HCT116 (cell line): ENCODE measurements at regions not wholly inside any gene's neighbourhood (a gene's known extent, or its start where the extent isn't known, plus 50 kb on each side); places are given as distances from the start of the nearest gene placed in this dataset.

Experiments used
- ATAC-seq: fragments of 200-7000 bp; cut with Tn5 transposase; 2 replicates; pipeline ENCODE4 v1.9.1; 2020; ENCODE audit warnings: mild to moderate bottlenecking, moderate library complexity
- BruUV-seq: library from RNA; stranded (reverse); fragments of 400-500 nt; replicated peaks from 2 replicates; lab custom pipeline; 2021; lab: Mats Ljungman, UMichigan
- CTCF ChIA-PET: fragments of 300-600 bp; sonication (Branson Sonifier 250); formaldehyde crosslinking; loops from one replicate; lab custom pipeline; 2021; ENCODE audit warnings: antibody characterized with exemption; lab: Charles Lee
- POLR2A ChIA-PET: fragments of 300-600, 350-600 bp; sonication (Branson Sonifier 250); formaldehyde crosslinking; loops from one replicate; lab custom pipeline; 2021; ENCODE audit warnings: antibody characterized with exemption; lab: Charles Lee
- RAD21 ChIA-PET, 2 experiments: fragments of 300-600 bp; sonication (Branson Sonifier 250); formaldehyde crosslinking; loops; one replicate each; lab custom pipeline; 2023; ENCODE audit warnings: low total read pairs in 2 of 2; ENCODE audit not compliant: uncharacterized antibody in 2 of 2, unreplicated experiment in 2 of 2, low non-redundant PET in 1 of 2; lab: Charles Lee
- DNase-seq: peaks from one replicate; pipeline ENCODE4 v3.0.0-alpha.2; 2010; ENCODE audit warnings: low read depth, low spot score
- H2AFZ ChIP-seq: fragments of 200-600 bp; shearing (Covaris generic), sonication (generic); 2 replicates; pipeline ENCODE4 v1.6.1; 2017; ENCODE audit warnings: low read depth, mixed run types, mixed read lengths, antibody characterized with exemption, low read length; ENCODE audit not compliant: poor library complexity, severe bottlenecking
- H3K27ac ChIP-seq: 2 replicates; pipeline ENCODE4 v1.5.1; 2012; ENCODE audit warnings: low read depth, low read length
- H3K27me3 ChIP-seq: fragments of 200-600 bp; sonication (generic); 2 replicates; pipeline ENCODE4 v1.6.1; 2016; ENCODE audit warnings: mixed run types, low read length, mixed read lengths; ENCODE audit not compliant: insufficient read depth
- H3K36me3 ChIP-seq, 2 experiments: fragments of 200-500 bp in 1 of 2; fragments of 200-600 bp in 1 of 2; sonication (Bioruptor generic) in 1 of 2; sonication (generic) in 1 of 2; 2 replicates each; pipeline versions ENCODE4 v1.5.1 to v1.6.1; 2014 to 2016; ENCODE audit warnings: low read length in 2 of 2, inconsistent platforms in 1 of 2, mixed read lengths in 1 of 2, mixed run types in 1 of 2; ENCODE audit not compliant: insufficient read depth in 2 of 2, control insufficient read depth in 1 of 2
- H3K4me1 ChIP-seq, 2 experiments: fragments of 200-600 bp in 1 of 2; sonication (generic) in 1 of 2; 2 replicates each; pipeline versions ENCODE4 v1.5.1 to v1.6.1; 2012 to 2017; ENCODE audit warnings: low read length in 2 of 2, inconsistent platforms in 1 of 2, mild to moderate bottlenecking in 1 of 2, mixed read lengths in 1 of 2, mixed run types in 1 of 2, moderate library complexity in 1 of 2; ENCODE audit not compliant: insufficient read depth in 2 of 2, control insufficient read depth in 1 of 2
- H3K4me2 ChIP-seq: fragments of 200-600 bp; sonication (generic); 2 replicates; pipeline ENCODE4 v1.6.1; 2017; ENCODE audit warnings: mixed run types, low read length, mixed read lengths
- H3K4me3 ChIP-seq, 2 experiments: fragments of 200-600 bp in 1 of 2; sonication (generic) in 1 of 2; replicated peaks in 1 of 2; 2 replicates each; pipeline ENCODE4 v1.5.1; 2011 to 2016; ENCODE audit warnings: low read length in 2 of 2, control low read depth in 1 of 2, low read depth in 1 of 2, mild to moderate bottlenecking in 1 of 2, mixed read lengths in 1 of 2, mixed run types in 1 of 2
- H3K79me2 ChIP-seq: fragments of 200-600 bp; sonication (generic); 2 replicates; pipeline ENCODE4 v1.6.1; 2017; ENCODE audit warnings: mild to moderate bottlenecking, mixed run types, low read length, moderate library complexity, mixed read lengths; ENCODE audit not compliant: insufficient read depth
- H3K9ac ChIP-seq: fragments of 200-600 bp; sonication (generic); 2 replicates; pipeline ENCODE4 v1.6.1; 2016; ENCODE audit warnings: low read length, mixed read lengths
- H3K9me2 ChIP-seq: fragments of 200-600 bp; sonication (generic), shearing (Covaris generic); 2 replicates; pipeline ENCODE4 v1.6.1; 2017; ENCODE audit warnings: mixed run types, mild to moderate bottlenecking, moderate library complexity; ENCODE audit not compliant: insufficient read depth
- H3K9me3 ChIP-seq, 2 experiments: fragments of 200-500 bp in 1 of 2; fragments of 200-600 bp in 1 of 2; sonication (Bioruptor generic) in 1 of 2; sonication (generic) in 1 of 2; 2 replicates each; pipeline ENCODE4 v1.6.1; 2014 to 2017; ENCODE audit warnings: low read length in 2 of 2, mixed read lengths in 2 of 2, inconsistent platforms in 1 of 2, low read depth in 1 of 2, mild to moderate bottlenecking in 1 of 2, mixed run types in 1 of 2, moderate library complexity in 1 of 2; ENCODE audit not compliant: control insufficient read depth in 1 of 2, insufficient read depth in 1 of 2
- H4K20me1 ChIP-seq: fragments of 200-600 bp; sonication (generic), shearing (Covaris generic); 2 replicates; pipeline ENCODE4 v1.6.1; 2017; ENCODE audit warnings: mixed run types, mild to moderate bottlenecking, moderate library complexity; ENCODE audit not compliant: insufficient read depth
- ATF3 ChIP-seq: IDR thresholded peaks from 2 replicates; pipeline ENCODE4 v1.6.1; 2012
- CBX3 ChIP-seq: IDR thresholded peaks from 2 replicates; pipeline ENCODE4 v1.6.1; 2012; ENCODE audit warnings: low read depth
- CEBPB ChIP-seq: IDR thresholded peaks from 2 replicates; pipeline ENCODE4 v1.6.1; 2012; ENCODE audit warnings: low read depth
- EGR1 ChIP-seq: IDR thresholded peaks from 2 replicates; pipeline ENCODE4 v1.6.1; 2012; ENCODE audit warnings: low read depth
- ELF1 ChIP-seq: IDR thresholded peaks from 2 replicates; pipeline ENCODE4 v1.6.1; 2012; ENCODE audit warnings: low read depth, borderline replicate concordance
- EZH2phosphoT487 ChIP-seq: fragments of 200-600 bp; IDR thresholded peaks from 2 replicates; pipeline ENCODE4 v1.6.1; 2018; ENCODE audit warnings: antibody characterized with exemption, borderline replicate concordance
- FOSL1 ChIP-seq: IDR thresholded peaks from 2 replicates; pipeline ENCODE4 v1.6.1; 2012; ENCODE audit warnings: low read depth
- JUND ChIP-seq: IDR thresholded peaks from 2 replicates; pipeline ENCODE4 v1.6.1; 2012
- POLR2A ChIP-seq: IDR thresholded peaks from 2 replicates; pipeline ENCODE4 v1.7.0; 2011; ENCODE audit warnings: borderline replicate concordance; ENCODE audit not compliant: insufficient read depth, insufficient read length; ENCODE audit errors: extremely low read depth
- POLR2AphosphoS5 ChIP-seq: IDR thresholded peaks from 2 replicates; pipeline ENCODE4 v1.6.1; 2011; ENCODE audit warnings: mild to moderate bottlenecking, low read depth, low read length, moderate library complexity
- SIN3A ChIP-seq: IDR thresholded peaks from 2 replicates; pipeline ENCODE4 v1.6.1; 2012; ENCODE audit warnings: low read depth
- SP1 ChIP-seq: IDR thresholded peaks from 2 replicates; pipeline ENCODE4 v1.6.1; 2012; ENCODE audit warnings: low read depth
- ZFX ChIP-seq: fragments of 450-650 bp; IDR thresholded peaks from 2 replicates; pipeline ENCODE4 v1.6.1; 2017
- intact Hi-C: fragments of 100-400 bp; cut with micrococcal nuclease; formaldehyde crosslinking; loops from 2 replicates; pipeline ENCODE4 v1.10.0; 2022

GRCh38 chr5:20369518-20369885, 381.5 kb upstream of the CDH18 start:
- RAD21 ChIA-PET: no interaction called here
- CTCF ChIA-PET: no interaction called here

GRCh38 chr5:20368571-20369517, 380.8 kb upstream of the CDH18 start:
- Histone ChIP-seq H4K20me1 (no peaks in the 10 kb centered on the region), H3K79me2 (no peaks in the 10 kb centered on the region), H3K4me2 (no peak overlapping the region), H3K9me3 (peaks cover 21 to 25% of the 10 kb centered on the region in 2 experiments; a peak in 2 of 4 replicates), H3K9me2 (no peaks in the 10 kb centered on the region), H3K9ac (no peak overlapping the region), H3K27ac (no peak overlapping the region), H3K4me3 (no peak overlapping the region), H3K27me3 (no peaks in the 10 kb centered on the region), H3K36me3 (no peaks in the 10 kb centered on the region), H3K4me1 (no peaks in the 10 kb centered on the region), H2AFZ (no peak overlapping the region)
- intact Hi-C loops: no loop called here
- no TSS peak for BruUV-seq
- TF ChIP-seq ATF3 (no peak), FOSL1 (no peak), SP1 (no peak), SIN3A (no peak), POLR2A (no peak), ZFX (no peak), EGR1 (no peak), CEBPB (no peak), JUND (no peak), CBX3 (no peak)
- RAD21 ChIA-PET: no interaction called here
- POLR2A ChIA-PET: no interaction called here
- DNase-seq: no peak
- CTCF ChIA-PET: no interaction called here
- no peak for ATAC-seq

More at GRCh38 chr5:20369518-20369885, 381.5 kb upstream of the CDH18 start:
- Histone ChIP-seq H3K4me2 (no peak overlapping the region), H3K27ac (no peak overlapping the region), H2AFZ (no peak overlapping the region), H4K20me1 (no peaks in the 10 kb centered on the region), H3K9ac (no peak overlapping the region), H3K9me3 (peaks cover 21 to 29% of the 10 kb centered on the region in 2 experiments; a peak in 2 of 4 replicates), H3K36me3 (no peaks in the 10 kb centered on the region), H3K9me2 (no peaks in the 10 kb centered on the region), H3K27me3 (no peaks in the 10 kb centered on the region), H3K4me1 (no peaks in the 10 kb centered on the region), H3K4me3 (no peak overlapping the region), H3K79me2 (no peaks in the 10 kb centered on the region)
- TF ChIP-seq ELF1: no peak
- no peak for TF ChIP-seq EZH2phosphoT487
- TF ChIP-seq FOSL1: no peak
- no peak for TF ChIP-seq POLR2AphosphoS5
- no peak for TF ChIP-seq EGR1
- intact Hi-C loops: no loop called here
- no peak for DNase-seq
- POLR2A ChIA-PET: no interaction called here
- no peak for ATAC-seq
- BruUV-seq: no TSS peak
